ENCODE measurements at regions not wholly inside any gene's neighbourhood (a gene's known extent, or its start where the extent isn't known, plus 50 kb on each side); places are given as distances from the start of the nearest gene placed in this dataset.
A peak's percentile ranks its signal among the peaks of the same experiment; 100 is the strongest.

- no peak overlapping the region for H3K9ac ChIP-seq (ENCODE audit: insufficient read length, low read depth)
- H3K27me3 ChIP-seq (ENCODE audit: insufficient read depth, insufficient read length), result no peaks in the 10 kb centered on the region
- H3K9me3 ChIP-seq (ENCODE audit: insufficient read depth, low read length), result no peaks in the 10 kb centered on the region
- TF ChIP-seq SUZ12 (IDR thresholded peaks at IDR 0.05; ENCODE audit: extremely low read depth, insufficient read depth, insufficient read length), result no peak
- TF ChIP-seq ZNF274 (IDR thresholded peaks at IDR 0.05; ENCODE audit: low read depth, low read length), result no peak
- no peak for TF ChIP-seq YY1 (IDR thresholded peaks at IDR 0.05; ENCODE audit: insufficient read depth, insufficient read length)
- DNase-seq (ENCODE audit: low read depth, low spot score), result no peak
- H3K36me3 ChIP-seq (ENCODE audit: insufficient read depth, insufficient read length, low read length), result no peaks in the 10 kb centered on the region
- H3K4me3 ChIP-seq (ENCODE audit: insufficient read length, low read depth), result no peak overlapping the region
- H3K4me1 ChIP-seq (ENCODE audit: insufficient read depth, insufficient read length), result no peaks in the 10 kb centered on the region
Measured at GRCh38 chr2:226122041-226122440, 677.6 kb downstream of the IRS1 start.

GRCh38 chr2:226121046-226121738, 678.4 kb downstream of the IRS1 start:
- no peaks in the 10 kb centered on the region for H3K27me3 ChIP-seq (ENCODE audit: insufficient read depth, insufficient read length)
- no peaks in the 10 kb centered on the region for H3K4me1 ChIP-seq (ENCODE audit: insufficient read depth, insufficient read length)
- H3K36me3 ChIP-seq (ENCODE audit: insufficient read depth, insufficient read length, low read length), result no peaks in the 10 kb centered on the region
- no peak overlapping the region for H3K4me3 ChIP-seq (ENCODE audit: insufficient read length, low read depth)
- H3K9me3 ChIP-seq (ENCODE audit: insufficient read depth, low read length), result no peaks in the 10 kb centered on the region
- H3K9ac ChIP-seq (ENCODE audit: insufficient read length, low read depth), result no peak overlapping the region
- TF ChIP-seq SUZ12 (IDR thresholded peaks at IDR 0.05; ENCODE audit: extremely low read depth, insufficient read depth, insufficient read length) (no peak), YY1 (IDR thresholded peaks at IDR 0.05; ENCODE audit: insufficient read depth, insufficient read length) (no peak), ZNF274 (IDR thresholded peaks at IDR 0.05; ENCODE audit: low read depth, low read length) (no peak)
- no peak for DNase-seq (ENCODE audit: low read depth, low spot score)

GRCh38 chr2:226118471-226119429, 680.9 kb downstream of the IRS1 start:
- H3K36me3 ChIP-seq (ENCODE audit: insufficient read depth, insufficient read length, low read length), result no peaks in the 10 kb centered on the region
- H3K4me1 ChIP-seq (ENCODE audit: insufficient read depth, insufficient read length), result no peaks in the 10 kb centered on the region
- no peak for TF ChIP-seq ZNF274 (IDR thresholded peaks at IDR 0.05; ENCODE audit: low read depth, low read length)
- H3K27me3 ChIP-seq (ENCODE audit: insufficient read depth, insufficient read length), result no peaks in the 10 kb centered on the region
- no peaks in the 10 kb centered on the region for H3K9me3 ChIP-seq (ENCODE audit: insufficient read depth, low read length)
- no peak overlapping the region for H3K9ac ChIP-seq (ENCODE audit: insufficient read length, low read depth)
- DNase-seq (ENCODE audit: low read depth, low spot score), result no peak
- no peak overlapping the region for H3K4me3 ChIP-seq (ENCODE audit: insufficient read length, low read depth)

GRCh38 chr2:226117510-226118065, 682.0 kb downstream of the IRS1 start:
- Histone ChIP-seq H3K27me3 (ENCODE audit: insufficient read depth, insufficient read length) (no peaks in the 10 kb centered on the region), H3K4me1 (ENCODE audit: insufficient read depth, insufficient read length) (no peaks in the 10 kb centered on the region), H3K9ac (ENCODE audit: insufficient read length, low read depth) (no peak overlapping the region), H3K9me3 (ENCODE audit: insufficient read depth, low read length) (no peaks in the 10 kb centered on the region), H3K36me3 (ENCODE audit: insufficient read depth, insufficient read length, low read length) (no peaks in the 10 kb centered on the region), H3K4me3 (ENCODE audit: insufficient read length, low read depth) (no peak overlapping the region)
- DNase-seq (ENCODE audit: low read depth, low spot score), result no peak
- TF ChIP-seq YY1 (IDR thresholded peaks at IDR 0.05; ENCODE audit: insufficient read depth, insufficient read length), result no peak
- no peak for TF ChIP-seq ZNF274 (IDR thresholded peaks at IDR 0.05; ENCODE audit: low read depth, low read length)
- TF ChIP-seq SUZ12 (IDR thresholded peaks at IDR 0.05; ENCODE audit: extremely low read depth, insufficient read depth, insufficient read length), result no peak

GRCh38 chr2:226116346-226116745, 683.3 kb downstream of the IRS1 start:
- Histone ChIP-seq H3K4me3 (ENCODE audit: insufficient read length, low read depth) (no peak overlapping the region), H3K9me3 (ENCODE audit: insufficient read depth, low read length) (no peaks in the 10 kb centered on the region), H3K36me3 (ENCODE audit: insufficient read depth, insufficient read length, low read length) (no peaks in the 10 kb centered on the region), H3K4me1 (ENCODE audit: insufficient read depth, insufficient read length) (no peaks in the 10 kb centered on the region), H3K27me3 (ENCODE audit: insufficient read depth, insufficient read length) (no peaks in the 10 kb centered on the region), H3K9ac (ENCODE audit: insufficient read length, low read depth) (no peak overlapping the region)
- TF ChIP-seq YY1 (IDR thresholded peaks at IDR 0.05; ENCODE audit: insufficient read depth, insufficient read length) (no peak), ZNF274 (IDR thresholded peaks at IDR 0.05; ENCODE audit: low read depth, low read length) (no peak), SUZ12 (IDR thresholded peaks at IDR 0.05; ENCODE audit: extremely low read depth, insufficient read depth, insufficient read length) (no peak)
- no peak for DNase-seq (ENCODE audit: low read depth, low spot score)

GRCh38 chr2:226115832-226116200, 683.8 kb downstream of the IRS1 start:
- Histone ChIP-seq H3K9ac (ENCODE audit: insufficient read length, low read depth) (no peak overlapping the region), H3K9me3 (ENCODE audit: insufficient read depth, low read length) (no peaks in the 10 kb centered on the region), H3K4me3 (ENCODE audit: insufficient read length, low read depth) (no peak overlapping the region)

More at GRCh38 chr2:226115832-226116200, 683.8 kb downstream of the IRS1 start:
- TF ChIP-seq YY1 (IDR thresholded peaks at IDR 0.05; ENCODE audit: insufficient read depth, insufficient read length) (no peak), SUZ12 (IDR thresholded peaks at IDR 0.05; ENCODE audit: extremely low read depth, insufficient read depth, insufficient read length) (no peak), ZNF274 (IDR thresholded peaks at IDR 0.05; ENCODE audit: low read depth, low read length) (no peak)
- peak; percentile 32 for DNase-seq (ENCODE audit: low read depth, low spot score)
- Histone ChIP-seq H3K36me3 (ENCODE audit: insufficient read depth, insufficient read length, low read length) (no peaks in the 10 kb centered on the region), H3K4me1 (ENCODE audit: insufficient read depth, insufficient read length) (no peaks in the 10 kb centered on the region), H3K27me3 (ENCODE audit: insufficient read depth, insufficient read length) (no peaks in the 10 kb centered on the region)
